ENCODE measurements at regions not wholly inside any gene's neighbourhood (a gene's known extent, or its start where the extent isn't known, plus 50 kb on each side); places are given as distances from the start of the nearest gene placed in this dataset.

- DNase-seq, result no peak
- Histone ChIP-seq H3K27me3 (ENCODE audit: insufficient read depth, low read depth, severe bottlenecking) (no peaks in the 10 kb centered on the region), H3K27ac (no peak overlapping the region), H3K9me3 (ENCODE audit: severe bottlenecking) (peaks cover 6% of the 10 kb centered on the region), H3K36me3 (no peaks in the 10 kb centered on the region), H3K4me3 (ENCODE audit: low read depth, low read length) (no peak overlapping the region)
- no peak for TF ChIP-seq CTCF (IDR thresholded peaks at IDR 0.05; ENCODE audit: low read depth, low read length)
Measured at GRCh38 chr9:81320909-81321482, 368.4 kb downstream of the TLE1 start.

- no peaks in the 10 kb centered on the region for H3K27me3 ChIP-seq (ENCODE audit: insufficient read depth, low read depth, severe bottlenecking)
- H3K9me3 ChIP-seq (ENCODE audit: severe bottlenecking), result no peaks in the 10 kb centered on the region
- H3K4me3 ChIP-seq (ENCODE audit: low read depth, low read length), result no peak overlapping the region
- H3K27ac ChIP-seq, result no peak overlapping the region
- H3K36me3 ChIP-seq, result no peaks in the 10 kb centered on the region
- no peak for TF ChIP-seq CTCF (IDR thresholded peaks at IDR 0.05; ENCODE audit: low read depth, low read length)
- no peak for DNase-seq
Measured at GRCh38 chr9:81318571-81318970, 370.8 kb downstream of the TLE1 start.

- Histone ChIP-seq H3K4me3 (ENCODE audit: low read depth, low read length) (no peak overlapping the region), H3K36me3 (no peaks in the 10 kb centered on the region), H3K9me3 (ENCODE audit: severe bottlenecking) (no peaks in the 10 kb centered on the region), H3K27me3 (ENCODE audit: insufficient read depth, low read depth, severe bottlenecking) (no peaks in the 10 kb centered on the region), H3K27ac (no peak overlapping the region)
- TF ChIP-seq CTCF (IDR thresholded peaks at IDR 0.05; ENCODE audit: low read depth, low read length), result no peak
- peak; percentile 10 for DNase-seq
Measured at GRCh38 chr9:81317939-81318338, 371.4 kb downstream of the TLE1 start.

GRCh38 chr9:81317223-81317622 lies 372.1 kb downstream of the TLE1 start:
- no peaks in the 10 kb centered on the region for H3K27me3 ChIP-seq (ENCODE audit: insufficient read depth, low read depth, severe bottlenecking)
- H3K27ac ChIP-seq, result no peak overlapping the region
- no peaks in the 10 kb centered on the region for H3K9me3 ChIP-seq (ENCODE audit: severe bottlenecking)
- no peaks in the 10 kb centered on the region for H3K36me3 ChIP-seq
- no peak overlapping the region for H3K4me3 ChIP-seq (ENCODE audit: low read depth, low read length)
- DNase-seq, result no peak
- TF ChIP-seq CTCF (IDR thresholded peaks at IDR 0.05; ENCODE audit: low read depth, low read length), result no peak

- Histone ChIP-seq H3K9me3 (ENCODE audit: severe bottlenecking) (no peaks in the 10 kb centered on the region), H3K4me3 (ENCODE audit: low read depth, low read length) (no peak overlapping the region), H3K27me3 (ENCODE audit: insufficient read depth, low read depth, severe bottlenecking) (no peaks in the 10 kb centered on the region), H3K36me3 (no peaks in the 10 kb centered on the region), H3K27ac (no peak overlapping the region)
- no peak for TF ChIP-seq CTCF (IDR thresholded peaks at IDR 0.05; ENCODE audit: low read depth, low read length)
- no peak for DNase-seq
Measured at GRCh38 chr9:81314490-81314889, 374.9 kb downstream of the TLE1 start.

- no peak for TF ChIP-seq CTCF (IDR thresholded peaks at IDR 0.05; ENCODE audit: low read depth, low read length)
Measured at GRCh38 chr9:81313877-81314276, 375.5 kb downstream of the TLE1 start.

More at GRCh38 chr9:81313877-81314276, 375.5 kb downstream of the TLE1 start:
- no peak overlapping the region for H3K27ac ChIP-seq
- H3K36me3 ChIP-seq, result no peaks in the 10 kb centered on the region
- no peak for DNase-seq
- H3K4me3 ChIP-seq (ENCODE audit: low read depth, low read length), result no peak overlapping the region
- no peaks in the 10 kb centered on the region for H3K27me3 ChIP-seq (ENCODE audit: insufficient read depth, low read depth, severe bottlenecking)
- no peaks in the 10 kb centered on the region for H3K9me3 ChIP-seq (ENCODE audit: severe bottlenecking)

Data from WERI-Rb-1 (cell line).